DOHH2 (cell line): ENCODE measurements at regions not wholly inside any gene's neighbourhood (a gene's known extent, or its start where the extent isn't known, plus 50 kb on each side); places are given as distances from the start of the nearest gene placed in this dataset.

Source experiments
- H3F3A ChIP-seq: fragments of 200-600 bp; sonication (generic), shearing (Covaris generic); 2 replicates; pipeline ENCODE4 v1.6.0; 2016; ENCODE audit warnings: antibody characterized with exemption, mild to moderate bottlenecking; ENCODE audit not compliant: control insufficient read depth, insufficient read depth
- H3K27ac ChIP-seq: fragments of 200-600 bp; sonication (generic); 2 replicates; pipeline ENCODE4 v1.5.1; 2014; ENCODE audit warnings: low read depth, mild to moderate bottlenecking, low read length, moderate library complexity
- H3K27me3 ChIP-seq: fragments of 200-600 bp; sonication (generic); 2 replicates; pipeline ENCODE4 v1.6.1; 2014; ENCODE audit warnings: mild to moderate bottlenecking, low read length, mixed read lengths; ENCODE audit not compliant: control insufficient read depth
- H3K36me3 ChIP-seq: fragments of 200-600 bp; sonication (generic); 2 replicates; pipeline ENCODE4 v1.6.1; 2014; ENCODE audit warnings: mild to moderate bottlenecking, low read length, moderate library complexity, mixed read lengths; ENCODE audit not compliant: control insufficient read depth
- H3K4me1 ChIP-seq: fragments of 200-600 bp; sonication (generic); 2 replicates; pipeline ENCODE4 v1.6.1; 2014; ENCODE audit warnings: mild to moderate bottlenecking, low read length, mixed read lengths; ENCODE audit not compliant: control insufficient read depth
- H3K4me2 ChIP-seq: fragments of 200-600 bp; sonication (generic); 2 replicates; pipeline ENCODE4 v1.6.0; 2014; ENCODE audit warnings: mild to moderate bottlenecking, low read length, moderate library complexity
- H3K4me3 ChIP-seq: fragments of 200-600 bp; sonication (generic); 2 replicates; pipeline ENCODE4 v1.5.1; 2014; ENCODE audit warnings: mild to moderate bottlenecking, low read length, mixed read lengths
- H3K79me2 ChIP-seq: fragments of 200-600 bp; sonication (generic); 2 replicates; pipeline ENCODE4 v1.6.1; 2014; ENCODE audit warnings: mild to moderate bottlenecking, low read length, mixed read lengths; ENCODE audit not compliant: control insufficient read depth
- H3K9me2 ChIP-seq: fragments of 200-600 bp; sonication (generic); replicated peaks from 2 replicates; pipeline ENCODE4 v1.6.1; 2014; ENCODE audit warnings: mild to moderate bottlenecking, low read length, mixed read lengths; ENCODE audit not compliant: control insufficient read depth
- H3K9me3 ChIP-seq: fragments of 200-600 bp; sonication (generic); 2 replicates; pipeline ENCODE4 v1.6.1; 2014; ENCODE audit warnings: antibody characterized with exemption, low read length, mixed read lengths; ENCODE audit not compliant: control insufficient read depth, insufficient read depth
- H4K20me1 ChIP-seq: fragments of 200-600 bp; sonication (generic); 2 replicates; pipeline ENCODE4 v1.6.0; 2014; ENCODE audit warnings: low read depth, mild to moderate bottlenecking, antibody characterized with exemption, low read length, moderate library complexity; ENCODE audit not compliant: control insufficient read depth, insufficient read depth
- EZH2phosphoT487 ChIP-seq: fragments of 200-600 bp; sonication (generic); IDR thresholded peaks from 2 replicates; pipeline ENCODE4 v1.6.1; 2017; ENCODE audit warnings: borderline replicate concordance, mild to moderate bottlenecking, antibody characterized with exemption, low read length, moderate library complexity, mixed read lengths
- TF ChIP-seq, protein P1 (sequence below): fragments of 200-600 bp; sonication (generic); IDR thresholded peaks from one replicate; pipeline ENCODE4 v1.5.1; 2014; ENCODE audit warnings: antibody characterized with exemption, mild to moderate bottlenecking, low read depth, low read length; ENCODE audit not compliant: poor library complexity, severe bottlenecking

DNA sequence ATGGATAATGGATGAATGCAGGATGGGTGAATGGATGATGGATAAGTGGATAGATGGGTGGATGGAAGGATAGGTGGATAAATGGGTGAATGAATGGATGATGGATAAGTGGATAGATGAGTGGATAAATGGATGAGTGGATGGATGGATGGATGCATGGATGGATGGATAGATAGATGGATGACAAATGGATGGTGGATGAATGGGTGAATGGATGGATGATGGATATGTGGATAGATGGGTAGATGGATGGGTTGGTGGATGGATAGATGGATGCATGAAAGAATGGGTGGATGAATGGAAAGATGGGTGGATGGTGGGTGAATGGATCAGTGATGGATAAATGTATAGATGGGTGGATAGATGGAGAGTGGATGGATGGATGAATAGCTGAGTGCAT is 564.8 kb downstream of the MIAT start:
- Histone ChIP-seq H3K27me3 (peaks cover 6% of the 10 kb centered on the region), H3K36me3 (no peaks in the 10 kb centered on the region), H3F3A (no peaks in the 10 kb centered on the region), H3K4me3 (no peak overlapping the region), H4K20me1 (no peaks in the 10 kb centered on the region), H3K79me2 (no peaks in the 10 kb centered on the region), H3K4me1 (no peaks in the 10 kb centered on the region), H3K4me2 (no peak overlapping the region), H3K9me3 (no peaks in the 10 kb centered on the region), H3K9me2 (no peaks in the 10 kb centered on the region), H3K27ac (no peak overlapping the region)
- no peak for TF ChIP-seq EZH2phosphoT487
- TF ChIP-seq, protein P1, sequence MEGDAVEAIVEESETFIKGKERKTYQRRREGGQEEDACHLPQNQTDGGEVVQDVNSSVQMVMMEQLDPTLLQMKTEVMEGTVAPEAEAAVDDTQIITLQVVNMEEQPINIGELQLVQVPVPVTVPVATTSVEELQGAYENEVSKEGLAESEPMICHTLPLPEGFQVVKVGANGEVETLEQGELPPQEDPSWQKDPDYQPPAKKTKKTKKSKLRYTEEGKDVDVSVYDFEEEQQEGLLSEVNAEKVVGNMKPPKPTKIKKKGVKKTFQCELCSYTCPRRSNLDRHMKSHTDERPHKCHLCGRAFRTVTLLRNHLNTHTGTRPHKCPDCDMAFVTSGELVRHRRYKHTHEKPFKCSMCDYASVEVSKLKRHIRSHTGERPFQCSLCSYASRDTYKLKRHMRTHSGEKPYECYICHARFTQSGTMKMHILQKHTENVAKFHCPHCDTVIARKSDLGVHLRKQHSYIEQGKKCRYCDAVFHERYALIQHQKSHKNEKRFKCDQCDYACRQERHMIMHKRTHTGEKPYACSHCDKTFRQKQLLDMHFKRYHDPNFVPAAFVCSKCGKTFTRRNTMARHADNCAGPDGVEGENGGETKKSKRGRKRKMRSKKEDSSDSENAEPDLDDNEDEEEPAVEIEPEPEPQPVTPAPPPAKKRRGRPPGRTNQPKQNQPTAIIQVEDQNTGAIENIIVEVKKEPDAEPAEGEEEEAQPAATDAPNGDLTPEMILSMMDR = no peak

DNA sequence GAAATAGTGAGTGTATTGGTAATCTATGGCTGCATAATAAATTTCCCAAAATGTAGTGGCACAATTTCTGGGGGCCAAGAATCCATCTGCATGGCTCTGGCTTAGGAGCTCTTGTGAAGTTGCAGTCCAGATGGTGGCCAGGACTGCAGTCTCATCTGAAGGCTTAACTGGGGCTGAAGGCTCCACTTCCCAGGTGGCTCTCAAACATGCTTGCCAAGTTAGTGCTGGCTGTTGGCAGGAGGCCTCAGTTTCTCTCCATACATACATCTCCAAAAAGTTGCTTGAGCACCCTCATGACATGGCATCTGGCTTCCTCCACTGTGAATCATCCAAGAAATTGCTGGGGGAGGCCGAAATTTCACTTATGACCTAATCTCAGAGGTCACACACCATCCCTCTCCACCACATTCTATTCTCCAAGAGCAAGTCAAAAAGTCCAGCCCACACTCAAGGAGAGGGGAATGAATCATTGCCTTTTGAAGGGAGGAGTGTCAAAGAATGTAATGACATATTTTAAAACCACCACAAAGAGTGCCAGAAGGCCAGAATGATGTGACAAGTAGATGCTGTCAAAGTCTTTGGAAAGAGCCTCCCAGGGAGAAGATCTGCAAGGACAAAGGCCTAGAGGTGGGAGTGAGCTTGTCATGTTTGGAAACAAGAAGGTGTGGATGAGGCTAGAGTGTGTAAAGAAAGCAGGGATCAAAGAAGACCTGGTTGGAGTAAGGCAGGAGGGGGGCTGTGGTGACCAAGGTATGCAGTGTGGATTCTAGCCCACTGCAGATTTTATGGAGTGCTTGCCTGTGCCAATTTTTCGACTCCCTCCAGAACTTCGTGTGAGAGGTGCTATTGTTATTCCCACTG is 566.2 kb downstream of the MIAT start:
- H3F3A ChIP-seq = no peaks in the 10 kb centered on the region
- no peaks in the 10 kb centered on the region for H3K4me1 ChIP-seq
- no peaks in the 10 kb centered on the region for H3K79me2 ChIP-seq
- H3K9me2 ChIP-seq = no peaks in the 10 kb centered on the region
- no peaks in the 10 kb centered on the region for H3K36me3 ChIP-seq
- no peaks in the 10 kb centered on the region for H4K20me1 ChIP-seq
- no peak overlapping the region for H3K4me2 ChIP-seq
- H3K4me3 ChIP-seq = no peak overlapping the region
- TF ChIP-seq, protein P1 = no peak
- no peaks in the 10 kb centered on the region for H3K9me3 ChIP-seq
- H3K27me3 ChIP-seq = peaks cover 6% of the 10 kb centered on the region
- H3K27ac ChIP-seq = no peak overlapping the region

DNA sequence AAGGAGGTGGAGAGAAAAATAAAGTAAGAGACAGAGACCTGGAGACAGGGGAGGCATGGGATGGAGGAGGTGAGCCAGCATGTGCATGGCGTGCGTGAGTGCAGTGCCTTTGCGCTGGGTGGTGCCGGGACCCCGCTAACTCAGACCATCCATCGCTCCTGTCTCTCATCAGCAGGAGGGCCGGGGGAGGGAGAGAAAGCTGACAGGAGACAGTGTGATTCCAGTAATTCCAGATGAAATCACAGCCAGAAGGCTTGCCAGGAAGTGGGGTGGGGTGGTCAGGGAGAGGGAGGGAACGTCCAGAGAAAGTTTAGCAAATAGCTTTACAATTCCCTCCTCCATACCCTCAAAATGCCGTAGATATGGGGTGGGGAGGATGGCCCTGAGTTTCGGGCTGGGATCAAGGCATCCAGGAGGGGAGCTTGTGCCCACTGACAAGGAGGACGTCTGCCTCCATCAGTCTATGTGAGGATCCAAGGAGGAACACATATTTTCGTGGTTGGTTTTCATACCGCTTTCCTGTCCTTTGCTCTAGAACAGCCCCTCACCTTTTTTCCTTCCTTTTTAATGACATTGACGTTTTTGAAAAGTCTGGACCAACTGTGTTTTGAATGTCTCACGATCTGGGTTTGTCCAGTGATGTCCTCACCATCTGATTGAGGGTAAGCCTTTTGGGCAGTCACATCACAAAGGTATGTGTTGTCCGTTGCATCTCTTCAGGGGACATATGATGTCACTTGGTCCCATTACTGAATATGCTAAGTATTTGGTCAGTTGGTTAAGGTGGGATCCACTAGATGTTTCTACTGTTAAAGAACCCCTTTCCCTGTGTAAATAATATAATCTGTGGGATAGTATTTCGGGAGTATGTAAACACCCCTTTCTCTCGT is 567.3 kb downstream of the MIAT start:
- Histone ChIP-seq H3K36me3 (no peaks in the 10 kb centered on the region), H4K20me1 (no peaks in the 10 kb centered on the region), H3K4me3 (no peak overlapping the region), H3K9me3 (no peaks in the 10 kb centered on the region), H3K27ac (no peak overlapping the region), H3K27me3 (peaks cover 6% of the 10 kb centered on the region), H3K79me2 (no peaks in the 10 kb centered on the region), H3F3A (no peaks in the 10 kb centered on the region), H3K4me1 (no peaks in the 10 kb centered on the region), H3K4me2 (no peak overlapping the region), H3K9me2 (no peaks in the 10 kb centered on the region)
- TF ChIP-seq, protein P1 = no peak
- no peak for TF ChIP-seq EZH2phosphoT487
